NB4 (cell line): ENCODE measurements at regions not wholly inside any gene's neighbourhood (a gene's known extent, or its start where the extent isn't known, plus 50 kb on each side); places are given as distances from the start of the nearest gene placed in this dataset.

ENCODE experiments used
- CTCF ChIP-seq: IDR thresholded peaks from one replicate; pipeline ENCODE4 v1.5.1; 2012; ENCODE audit warnings: low read depth, low read length
- MYC ChIP-seq: IDR thresholded peaks from 2 replicates; pipeline ENCODE4 v1.6.1; 2011; ENCODE audit warnings: low read depth, low read length
- POLR2A ChIP-seq: IDR thresholded peaks from 2 replicates; pipeline ENCODE4 v1.6.1; 2011; ENCODE audit warnings: mild to moderate bottlenecking; ENCODE audit not compliant: insufficient read length; ENCODE audit errors: extremely low read depth
- TF ChIP-seq, protein P1 (sequence below): IDR thresholded peaks from 2 replicates; pipeline ENCODE4 v1.6.1; 2011; ENCODE audit warnings: low read depth, low read length

DNA sequence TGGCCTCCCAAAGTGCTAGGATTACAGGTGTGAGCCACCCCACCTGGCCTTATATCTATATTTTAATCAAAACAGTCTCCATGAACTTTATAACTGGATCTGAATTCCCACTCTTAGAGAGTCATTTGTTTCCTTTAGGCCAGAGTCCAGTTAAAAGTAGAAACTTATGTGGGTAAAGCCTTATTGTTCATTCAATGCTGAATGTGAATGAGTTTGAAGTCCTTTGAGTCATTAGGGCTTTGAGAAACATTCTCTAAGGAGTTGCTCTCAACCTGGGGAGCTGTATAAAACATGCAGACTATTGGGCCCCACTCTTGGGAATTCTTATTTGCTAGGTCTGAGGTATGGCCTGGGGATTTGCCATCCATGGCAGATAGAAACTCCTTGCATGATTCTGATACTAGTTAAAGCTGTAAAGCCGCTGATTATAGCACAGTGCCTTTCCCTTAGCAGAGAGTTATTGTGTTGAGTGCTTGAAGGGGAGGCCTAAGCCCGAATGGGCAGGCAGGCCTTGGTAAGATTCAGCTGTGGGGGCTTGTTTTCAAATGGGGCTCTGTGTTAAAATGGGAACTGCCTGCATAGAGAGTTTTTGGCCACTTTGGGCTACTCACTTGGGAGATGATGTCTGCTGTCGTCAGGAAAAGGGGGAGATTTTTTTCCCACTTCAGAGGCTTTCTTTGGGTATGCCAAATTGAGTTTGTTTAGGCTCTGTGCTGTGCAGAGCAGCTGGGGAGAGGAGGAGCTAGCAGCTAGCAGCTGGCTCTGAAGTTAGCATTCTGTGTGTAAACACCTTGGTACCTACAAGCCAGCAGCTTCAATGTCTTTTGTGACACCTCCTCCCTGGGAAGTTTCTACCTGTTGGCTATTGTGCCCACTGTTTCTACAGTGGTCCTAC lies 117.5 kb downstream of the DACT1 start:
- no peak for TF ChIP-seq CTCF
- TF ChIP-seq, protein P1, sequence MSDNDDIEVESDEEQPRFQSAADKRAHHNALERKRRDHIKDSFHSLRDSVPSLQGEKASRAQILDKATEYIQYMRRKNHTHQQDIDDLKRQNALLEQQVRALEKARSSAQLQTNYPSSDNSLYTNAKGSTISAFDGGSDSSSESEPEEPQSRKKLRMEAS: no peak
- TF ChIP-seq POLR2A: no peak
- TF ChIP-seq MYC: no peak
